ENCODE measurements at regions not wholly inside any gene's neighbourhood (a gene's known extent, or its start where the extent isn't known, plus 50 kb on each side); places are given as distances from the start of the nearest gene placed in this dataset.

GRCh38 chr20:6711951-6712649 is 55.4 kb upstream of the BMP2 start:
- H3K4me2 ChIP-seq (replicated peaks; ENCODE audit: extremely low read depth, low read length, poor library complexity, severe bottlenecking), result no peak overlapping the region
- peaks cover 4% of the 10 kb centered on the region for H3K4me1 Mint-ChIP-seq
- H3K9me3 ChIP-seq (replicated peaks in 1 of 2; ENCODE audit: control insufficient read depth in 1 of 2, insufficient read depth in 1 of 2, low read length in 2 of 2), result no peaks in the 10 kb centered on the region
- H3K27me3 ChIP-seq (ENCODE audit: control insufficient read depth in 2 of 2, insufficient read depth in 2 of 2, low read length in 2 of 2), result peaks cover 27 to 36% of the 10 kb centered on the region in 2 donors
- 91% methylated on average over 4 of the region's 12 CpGs for WGBS (ENCODE audit: insufficient coverage)
- no peak overlapping the region for H3K27ac ChIP-seq (ENCODE audit: low read depth in 1 of 2, low read length in 2 of 2)
- intact Hi-C loops (cut with micrococcal nuclease), result no loop called here
- H3K4me3 Mint-ChIP-seq, result no peak overlapping the region
- H3K27ac Mint-ChIP-seq, result no peak overlapping the region
- no peaks in the 10 kb centered on the region for H3K4me1 ChIP-seq (ENCODE audit: control insufficient read depth in 1 of 2, insufficient read depth in 2 of 2, low read length in 2 of 2)
- H4K20me1 ChIP-seq (ENCODE audit: insufficient read depth, low read length), result no peaks in the 10 kb centered on the region
- peaks cover 12 to 30% (median 13%) of the 10 kb centered on the region in 3 donors for H3K27me3 Mint-ChIP-seq (ENCODE audit: low read depth in 3 of 3)
- H3K36me3 Mint-ChIP-seq, result no peaks in the 10 kb centered on the region
- H3K9ac ChIP-seq (ENCODE audit: insufficient read depth, low read length, poor library complexity, severe bottlenecking), result no peak overlapping the region
- H2AFZ ChIP-seq (ENCODE audit: insufficient read depth, low read depth, low read length, poor library complexity, severe bottlenecking), result no peak overlapping the region
- peaks cover 0 to 2% (median 0%) of the 10 kb centered on the region in 7 donors for H3K9me3 Mint-ChIP-seq
- no peak for TF ChIP-seq CTCF (IDR thresholded peaks at IDR 0.05)
- no peak overlapping the region for H3K4me3 ChIP-seq (replicated peaks in 1 of 3; ENCODE audit: low read depth in 2 of 3, low read length in 3 of 3)
- DNase-seq, result no peak
- no peaks in the 10 kb centered on the region for H3K79me2 ChIP-seq (ENCODE audit: insufficient read depth, low read length)
- no peaks in the 10 kb centered on the region for H3K36me3 ChIP-seq (replicated peaks in 1 of 2; ENCODE audit: control insufficient read depth in 1 of 2, insufficient read depth in 2 of 2, low read length in 2 of 2)

GRCh38 chr20:6709910-6710595 is 57.4 kb upstream of the BMP2 start:
- TF ChIP-seq CTCF (IDR thresholded peaks at IDR 0.05), result no peak
- H3K4me3 Mint-ChIP-seq, result peak overlapping the region in 1 of 2 donors; percentile 33
- Histone ChIP-seq H3K79me2 (ENCODE audit: insufficient read depth, low read length) (no peaks in the 10 kb centered on the region), H3K36me3 (replicated peaks in 1 of 2; ENCODE audit: control insufficient read depth in 1 of 2, insufficient read depth in 2 of 2, low read length in 2 of 2) (no peaks in the 10 kb centered on the region), H2AFZ (ENCODE audit: insufficient read depth, low read depth, low read length, poor library complexity, severe bottlenecking) (no peak overlapping the region), H3K9me3 (replicated peaks in 1 of 2; ENCODE audit: control insufficient read depth in 1 of 2, insufficient read depth in 1 of 2, low read length in 2 of 2) (no peaks in the 10 kb centered on the region), H3K9ac (ENCODE audit: insufficient read depth, low read length, poor library complexity, severe bottlenecking) (no peak overlapping the region), H4K20me1 (ENCODE audit: insufficient read depth, low read length) (no peaks in the 10 kb centered on the region), H3K27ac (ENCODE audit: low read depth in 1 of 2, low read length in 2 of 2) (no peak overlapping the region), H3K27me3 (ENCODE audit: control insufficient read depth in 2 of 2, insufficient read depth in 2 of 2, low read length in 2 of 2) (peaks cover 32 to 33% of the 10 kb centered on the region in 2 donors), H3K4me1 (ENCODE audit: control insufficient read depth in 1 of 2, insufficient read depth in 2 of 2, low read length in 2 of 2) (no peaks in the 10 kb centered on the region), H3K4me2 (replicated peaks; ENCODE audit: extremely low read depth, low read length, poor library complexity, severe bottlenecking) (no peak overlapping the region), H3K4me3 (replicated peaks in 1 of 3; ENCODE audit: low read depth in 2 of 3, low read length in 3 of 3) (no peak overlapping the region)
- peaks cover 18 to 36% (median 18%) of the 10 kb centered on the region in 3 donors for H3K27me3 Mint-ChIP-seq (ENCODE audit: low read depth in 3 of 3)
- H3K9me3 Mint-ChIP-seq, result peaks cover 0 to 2% (median 0%) of the 10 kb centered on the region in 7 donors
- WGBS (ENCODE audit: insufficient coverage), result no CpG with 5 or more reads among the region's 4 CpGs
- DNase-seq, result no peak
- H3K27ac Mint-ChIP-seq, result no peak overlapping the region
- H3K4me1 Mint-ChIP-seq, result peaks cover 9% of the 10 kb centered on the region
- intact Hi-C loops (cut with micrococcal nuclease), result no loop called here
- H3K36me3 Mint-ChIP-seq, result no peaks in the 10 kb centered on the region

Measured in CD14-positive monocyte (primary cell).